ENCODE measurements at regions not wholly inside any gene's neighbourhood (a gene's known extent, or its start where the extent isn't known, plus 50 kb on each side); places are given as distances from the start of the nearest gene placed in this dataset.
"Not testable (repeated sequence)": the region's sequence is repeated elsewhere in the genome, so short reads cannot be mapped to it uniquely, and the experiment has no call there.

- 96% methylated on average over 30 of the region's 30 CpGs for WGBS
- not testable (repeated sequence) for H3K4me1 ChIP-seq (ENCODE audit: control insufficient read depth in 2 of 2, insufficient read depth in 2 of 2, low read length in 2 of 2); DNase-seq (ENCODE audit: low read depth in 6 of 9, low spot score in 9 of 9); H3K9me3 ChIP-seq (ENCODE audit: control insufficient read depth in 2 of 2, insufficient read depth in 1 of 2, low read length in 1 of 2); H3K27me3 ChIP-seq (ENCODE audit: control insufficient read depth in 2 of 2, insufficient read depth in 1 of 2, low read length in 1 of 2); H3K4me3 ChIP-seq (ENCODE audit: low read length in 2 of 2); H3K36me3 ChIP-seq (ENCODE audit: control insufficient read depth in 2 of 2, insufficient read depth in 2 of 2, low read length in 1 of 2); H3K27ac ChIP-seq (ENCODE audit: low read depth in 1 of 2, low read length in 1 of 2)
Observed at GRCh38 chr7:112697211-112697610, 93.0 kb downstream of the TMEM168 start.

GRCh38 chr7:112699725-112700513, 90.3 kb downstream of the TMEM168 start:
- Histone ChIP-seq H3K4me3 (ENCODE audit: low read length in 2 of 2) (no peak overlapping the region), H3K27me3 (ENCODE audit: control insufficient read depth in 2 of 2, insufficient read depth in 1 of 2, low read length in 1 of 2) (no peaks in the 10 kb centered on the region), H3K9me3 (ENCODE audit: control insufficient read depth in 2 of 2, insufficient read depth in 1 of 2, low read length in 1 of 2) (peaks cover 0 to 4% of the 10 kb centered on the region in 2 donors), H3K27ac (ENCODE audit: low read depth in 1 of 2, low read length in 1 of 2) (no peak overlapping the region), H3K36me3 (ENCODE audit: control insufficient read depth in 2 of 2, insufficient read depth in 2 of 2, low read length in 1 of 2) (no peaks in the 10 kb centered on the region), H3K4me1 (ENCODE audit: control insufficient read depth in 2 of 2, insufficient read depth in 2 of 2, low read length in 2 of 2) (no peaks in the 10 kb centered on the region)
- WGBS, result 88% methylated on average over 4 of the region's 4 CpGs
- DNase-seq (ENCODE audit: low read depth in 6 of 9, low spot score in 9 of 9), result no peak

- 78% methylated on average over 3 of the region's 3 CpGs for WGBS
- H3K4me3 ChIP-seq (ENCODE audit: low read length in 2 of 2), result no peak overlapping the region
- DNase-seq (ENCODE audit: low read depth in 6 of 9, low spot score in 9 of 9), result no peak
Observed at GRCh38 chr7:112701456-112701855, 88.7 kb downstream of the TMEM168 start.

GRCh38 chr7:112707655-112708054, 82.5 kb downstream of the TMEM168 start:
- Histone ChIP-seq H3K4me3 (ENCODE audit: low read length in 2 of 2) (no peak overlapping the region), H3K4me1 (ENCODE audit: control insufficient read depth in 2 of 2, insufficient read depth in 2 of 2, low read length in 2 of 2) (no peaks in the 10 kb centered on the region), H3K27ac (ENCODE audit: low read depth in 1 of 2, low read length in 1 of 2) (no peak overlapping the region), H3K27me3 (ENCODE audit: control insufficient read depth in 2 of 2, insufficient read depth in 1 of 2, low read length in 1 of 2) (no peaks in the 10 kb centered on the region), H3K9me3 (ENCODE audit: control insufficient read depth in 2 of 2, insufficient read depth in 1 of 2, low read length in 1 of 2) (no peaks in the 10 kb centered on the region), H3K36me3 (ENCODE audit: control insufficient read depth in 2 of 2, insufficient read depth in 2 of 2, low read length in 1 of 2) (no peaks in the 10 kb centered on the region)
- no peak for DNase-seq (ENCODE audit: low read depth in 6 of 9, low spot score in 9 of 9)
- WGBS, result 95% methylated on average over 2 of the region's 2 CpGs

More at GRCh38 chr7:112701456-112701855, 88.7 kb downstream of the TMEM168 start:
- no peaks in the 10 kb centered on the region for H3K4me1 ChIP-seq (ENCODE audit: control insufficient read depth in 2 of 2, insufficient read depth in 2 of 2, low read length in 2 of 2)
- H3K27me3 ChIP-seq (ENCODE audit: control insufficient read depth in 2 of 2, insufficient read depth in 1 of 2, low read length in 1 of 2), result no peaks in the 10 kb centered on the region
- H3K9me3 ChIP-seq (ENCODE audit: control insufficient read depth in 2 of 2, insufficient read depth in 1 of 2, low read length in 1 of 2), result peaks cover 0 to 4% of the 10 kb centered on the region in 2 donors
- no peaks in the 10 kb centered on the region for H3K36me3 ChIP-seq (ENCODE audit: control insufficient read depth in 2 of 2, insufficient read depth in 2 of 2, low read length in 1 of 2)
- no peak overlapping the region for H3K27ac ChIP-seq (ENCODE audit: low read depth in 1 of 2, low read length in 1 of 2)

GRCh38 chr7:112708236-112708635, 82.0 kb downstream of the TMEM168 start:
- no peak for DNase-seq (ENCODE audit: low read depth in 6 of 9, low spot score in 9 of 9)
- whole genome bisulfite sequencing, result 78% methylated on average over 1 of the region's 1 CpG
- no peaks in the 10 kb centered on the region for H3K27me3 ChIP-seq (ENCODE audit: control insufficient read depth in 2 of 2, insufficient read depth in 1 of 2, low read length in 1 of 2)
- H3K4me3 ChIP-seq (ENCODE audit: low read length in 2 of 2), result no peak overlapping the region
- no peaks in the 10 kb centered on the region for H3K9me3 ChIP-seq (ENCODE audit: control insufficient read depth in 2 of 2, insufficient read depth in 1 of 2, low read length in 1 of 2)
- H3K4me1 ChIP-seq (ENCODE audit: control insufficient read depth in 2 of 2, insufficient read depth in 2 of 2, low read length in 2 of 2), result no peaks in the 10 kb centered on the region
- no peaks in the 10 kb centered on the region for H3K36me3 ChIP-seq (ENCODE audit: control insufficient read depth in 2 of 2, insufficient read depth in 2 of 2, low read length in 1 of 2)
- no peak overlapping the region for H3K27ac ChIP-seq (ENCODE audit: low read depth in 1 of 2, low read length in 1 of 2)
